HG03460 (cell line): ENCODE measurements at regions not wholly inside any gene's neighbourhood (a gene's known extent, or its start where the extent isn't known, plus 50 kb on each side); places are given as distances from the start of the nearest gene placed in this dataset.

Source experiments
- ATAC-seq: cut with Tn5 transposase; IDR thresholded peaks from one replicate; pipeline ENCODE4 v1.9.1; 2021; ENCODE audit not compliant: unreplicated experiment

GRCh38 chr7:41383596-41383995 is 319.3 kb downstream of the INHBA start:
- ATAC-seq = no peak

- ATAC-seq = no peak
Measured at GRCh38 chr7:41378156-41378555, 324.7 kb downstream of the INHBA start.

- ATAC-seq = no peak
Measured at GRCh38 chr7:41375582-41375981, 327.3 kb downstream of the INHBA start.

GRCh38 chr7:41374150-41374848 is 328.6 kb downstream of the INHBA start:
- no peak for ATAC-seq

GRCh38 chr7:41367967-41368882 is 334.7 kb downstream of the INHBA start:
- ATAC-seq = no peak

GRCh38 chr7:41351091-41351490 is 351.8 kb downstream of the INHBA start:
- ATAC-seq = no peak

- no peak for ATAC-seq
Measured at GRCh38 chr7:41346878-41347277, 356.0 kb downstream of the INHBA start.

GRCh38 chr7:41339913-41340676 is 362.8 kb downstream of the INHBA start:
- ATAC-seq = no peak

- no peak for ATAC-seq
Measured at GRCh38 chr7:41336981-41337380, 365.9 kb downstream of the INHBA start.

- ATAC-seq = no peak
Measured at GRCh38 chr7:41336455-41336952, 366.4 kb downstream of the INHBA start.

- no peak for ATAC-seq
Measured at GRCh38 chr7:41334071-41334862, 368.6 kb downstream of the INHBA start.

- no peak for ATAC-seq
Measured at GRCh38 chr7:41333511-41333910, 369.4 kb downstream of the INHBA start.

GRCh38 chr7:41331194-41331593 is 371.7 kb downstream of the INHBA start:
- no peak for ATAC-seq

GRCh38 chr7:41328544-41328943 is 374.3 kb downstream of the INHBA start:
- ATAC-seq = no peak

- no peak for ATAC-seq
Measured at GRCh38 chr7:41328131-41328530, 374.8 kb downstream of the INHBA start.

- no peak for ATAC-seq
Measured at GRCh38 chr7:41326616-41327015, 376.3 kb downstream of the INHBA start.

GRCh38 chr7:41323806-41324205 is 379.1 kb downstream of the INHBA start:
- ATAC-seq = no peak

GRCh38 chr7:41319581-41319980 is 383.3 kb downstream of the INHBA start:
- no peak for ATAC-seq

- ATAC-seq = no peak
Measured at GRCh38 chr7:41316410-41316809, 386.5 kb downstream of the INHBA start.

GRCh38 chr7:41315764-41316163 is 387.1 kb downstream of the INHBA start:
- no peak for ATAC-seq
